ENCODE measurements at regions not wholly inside any gene's neighbourhood (a gene's known extent, or its start where the extent isn't known, plus 50 kb on each side); places are given as distances from the start of the nearest gene placed in this dataset.

- Histone ChIP-seq H3K36me3 (no peaks in the 10 kb centered on the region), H3K9me3 (no peaks in the 10 kb centered on the region), H3K27ac (no peak overlapping the region), H3K4me1 (no peaks in the 10 kb centered on the region), H3K27me3 (no peaks in the 10 kb centered on the region), H3K4me3 (no peak overlapping the region)
- ATAC-seq, result no peak
- in situ Hi-C loops (cut with MboI; ENCODE audit: low sequenced_read_pairs in 4 of 4), result no loop called here
- intact Hi-C loops (cut with DNase I; ENCODE audit: low total_unique reads), result no loop called here
- no peak for TF ChIP-seq POLR2A (IDR thresholded peaks at IDR 0.05)
- no peak for TF ChIP-seq CTCF (IDR thresholded peaks at IDR 0.05 in 4 of 5, conservative IDR thresholded peaks at IDR 0.05 in 1 of 5)
- no peak for DNase-seq
Measured at GRCh38 chr11:104588970-104589369, 309.3 kb downstream of the CASP12 start.

- in situ Hi-C loops (cut with MboI; ENCODE audit: low sequenced_read_pairs in 4 of 4), result no loop called here
- Histone ChIP-seq H3K4me3 (no peak overlapping the region), H3K36me3 (no peaks in the 10 kb centered on the region), H3K27me3 (peaks cover 0 to 2% (median 0%) of the 10 kb centered on the region in 3 donors), H3K27ac (no peak overlapping the region), H3K4me1 (no peaks in the 10 kb centered on the region), H3K9me3 (no peaks in the 10 kb centered on the region)
- ATAC-seq (no peak), DNase-seq (no peak)
- TF ChIP-seq CTCF (IDR thresholded peaks at IDR 0.05 in 4 of 5, conservative IDR thresholded peaks at IDR 0.05 in 1 of 5) (no peak), POLR2A (IDR thresholded peaks at IDR 0.05) (no peak)
- intact Hi-C loops (cut with DNase I; ENCODE audit: low total_unique reads), result no loop called here
Measured at GRCh38 chr11:104588446-104588845, 309.8 kb downstream of the CASP12 start.

- intact Hi-C loops (cut with DNase I; ENCODE audit: low total_unique reads), result no loop called here
- H3K4me1 ChIP-seq, result no peaks in the 10 kb centered on the region
- in situ Hi-C loops (cut with MboI; ENCODE audit: low sequenced_read_pairs in 4 of 4), result no loop called here
- peaks cover 0 to 2% (median 0%) of the 10 kb centered on the region in 3 donors for H3K27me3 ChIP-seq
- no peaks in the 10 kb centered on the region for H3K9me3 ChIP-seq
- H3K36me3 ChIP-seq, result no peaks in the 10 kb centered on the region
- TF ChIP-seq CTCF (IDR thresholded peaks at IDR 0.05 in 4 of 5, conservative IDR thresholded peaks at IDR 0.05 in 1 of 5), result no peak
- TF ChIP-seq POLR2A (IDR thresholded peaks at IDR 0.05), result no peak
- DNase-seq, result no peak
- no peak overlapping the region for H3K4me3 ChIP-seq
- no peak for ATAC-seq
- H3K27ac ChIP-seq, result no peak overlapping the region
Measured at GRCh38 chr11:104584823-104585222, 313.4 kb downstream of the CASP12 start.

- Histone ChIP-seq H3K27me3 (peaks cover 0 to 2% (median 0%) of the 10 kb centered on the region in 3 donors), H3K36me3 (no peaks in the 10 kb centered on the region), H3K4me1 (no peaks in the 10 kb centered on the region), H3K27ac (no peak overlapping the region), H3K4me3 (no peak overlapping the region), H3K9me3 (no peaks in the 10 kb centered on the region)
- in situ Hi-C loops (cut with MboI; ENCODE audit: low sequenced_read_pairs in 4 of 4) (no loop called here), intact Hi-C loops (cut with DNase I; ENCODE audit: low total_unique reads) (no loop called here)
- TF ChIP-seq CTCF (IDR thresholded peaks at IDR 0.05 in 4 of 5, conservative IDR thresholded peaks at IDR 0.05 in 1 of 5) (no peak), POLR2A (IDR thresholded peaks at IDR 0.05) (no peak)
- no peak for DNase-seq
- ATAC-seq, result no peak
Measured at GRCh38 chr11:104583857-104584256, 314.4 kb downstream of the CASP12 start.

GRCh38 chr11:104582431-104582830 is 315.8 kb downstream of the CASP12 start:
- intact Hi-C loops (cut with DNase I; ENCODE audit: low total_unique reads) (no loop called here), in situ Hi-C loops (cut with MboI; ENCODE audit: low sequenced_read_pairs in 4 of 4) (no loop called here)
- DNase-seq (no peak), ATAC-seq (no peak)
- H3K27me3 ChIP-seq, result peaks cover 0 to 2% (median 0%) of the 10 kb centered on the region in 3 donors
- no peak overlapping the region for H3K4me3 ChIP-seq
- H3K36me3 ChIP-seq, result no peaks in the 10 kb centered on the region
- TF ChIP-seq CTCF (IDR thresholded peaks at IDR 0.05 in 4 of 5, conservative IDR thresholded peaks at IDR 0.05 in 1 of 5), result no peak
- no peak for TF ChIP-seq POLR2A (IDR thresholded peaks at IDR 0.05)
- H3K9me3 ChIP-seq, result no peaks in the 10 kb centered on the region
- H3K4me1 ChIP-seq, result no peaks in the 10 kb centered on the region
- H3K27ac ChIP-seq, result no peak overlapping the region
